HepG2 (cell line): ENCODE measurements at regions not wholly inside any gene's neighbourhood (a gene's known extent, or its start where the extent isn't known, plus 50 kb on each side); places are given as distances from the start of the nearest gene placed in this dataset.

ENCODE experiments used
- ZNF782 ChIP-seq: sonication (generic); formaldehyde crosslinking; IDR thresholded peaks from 2 replicates; pipeline ENCODE4 v1.4.0; 2020; ENCODE audit warnings: missing genetic modification reagents, mild to moderate bottlenecking, borderline replicate concordance
- TF ChIP-seq, protein P1 (sequence below): sonication (generic); formaldehyde crosslinking; conservative IDR thresholded peaks from 2 replicates; pipeline ENCODE4 v1.8.0; 2022; ENCODE audit warnings: low read depth, missing genetic modification reagents

DNA sequence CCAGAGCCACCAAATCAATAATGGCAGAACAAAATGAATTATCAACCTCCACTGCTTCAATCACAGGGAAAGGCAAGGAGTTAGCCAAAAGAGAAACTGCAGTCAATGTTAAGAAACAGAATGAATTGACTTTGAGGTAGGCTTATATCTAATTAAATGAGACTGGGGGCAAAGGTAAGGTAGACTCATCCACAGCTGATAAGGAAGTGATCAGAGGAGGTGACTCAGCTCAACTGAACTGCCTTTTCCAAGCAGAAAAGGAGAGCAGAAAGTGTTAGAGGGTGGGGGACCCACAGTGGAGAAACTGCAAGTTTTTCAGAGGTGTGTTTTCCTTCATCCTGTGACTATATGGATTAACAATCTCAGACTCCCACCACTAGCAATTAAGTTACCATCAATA lies 345.8 kb upstream of the PPARGC1A start:
- TF ChIP-seq, protein P1, sequence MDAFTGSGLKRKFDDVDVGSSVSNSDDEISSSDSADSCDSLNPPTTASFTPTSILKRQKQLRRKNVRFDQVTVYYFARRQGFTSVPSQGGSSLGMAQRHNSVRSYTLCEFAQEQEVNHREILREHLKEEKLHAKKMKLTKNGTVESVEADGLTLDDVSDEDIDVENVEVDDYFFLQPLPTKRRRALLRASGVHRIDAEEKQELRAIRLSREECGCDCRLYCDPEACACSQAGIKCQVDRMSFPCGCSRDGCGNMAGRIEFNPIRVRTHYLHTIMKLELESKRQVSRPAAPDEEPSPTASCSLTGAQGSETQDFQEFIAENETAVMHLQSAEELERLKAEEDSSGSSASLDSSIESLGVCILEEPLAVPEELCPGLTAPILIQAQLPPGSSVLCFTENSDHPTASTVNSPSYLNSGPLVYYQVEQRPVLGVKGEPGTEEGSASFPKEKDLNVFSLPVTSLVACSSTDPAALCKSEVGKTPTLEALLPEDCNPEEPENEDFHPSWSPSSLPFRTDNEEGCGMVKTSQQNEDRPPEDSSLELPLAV (CRISPR knock-in tag) = no peak
- TF ChIP-seq ZNF782 = no peak
